ENCODE measurements at regions not wholly inside any gene's neighbourhood (a gene's known extent, or its start where the extent isn't known, plus 50 kb on each side); places are given as distances from the start of the nearest gene placed in this dataset.

DNA sequence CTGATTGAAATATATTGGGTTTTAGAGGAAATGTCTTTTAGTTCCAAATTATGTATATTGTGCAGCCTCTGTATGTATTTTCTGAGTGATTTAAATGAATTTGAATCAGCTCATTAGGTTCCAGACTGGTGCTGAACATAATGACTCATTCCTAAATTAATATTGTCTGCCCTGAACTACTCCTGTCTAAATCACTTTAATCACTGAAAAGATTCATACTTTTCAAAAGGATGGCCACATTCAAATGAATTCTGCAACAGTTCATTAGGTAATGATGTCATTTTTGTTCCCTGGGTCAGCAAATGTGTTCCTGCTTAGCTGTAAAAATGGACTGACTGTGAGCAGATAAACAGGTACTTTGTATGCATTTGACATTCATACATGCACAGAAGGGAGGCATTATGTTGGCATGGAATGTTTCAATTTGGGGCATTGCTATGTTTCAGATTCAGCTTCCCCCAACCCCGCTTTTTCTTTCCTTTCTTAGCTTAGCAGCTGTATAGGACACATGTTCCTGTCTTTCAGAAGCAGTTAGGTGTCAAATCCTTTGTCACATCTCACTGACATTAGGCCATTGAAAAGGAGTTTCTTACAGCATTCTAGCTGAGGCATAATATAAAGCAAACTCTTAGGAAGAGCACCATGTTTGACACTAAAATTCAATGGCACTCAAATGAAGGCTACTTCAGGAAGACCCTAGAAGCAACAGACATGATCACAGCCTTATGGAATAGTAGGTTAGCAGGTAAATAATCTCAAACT, 318.5 kb upstream of the ARPP21 start:
- TF ChIP-seq, protein P1, sequence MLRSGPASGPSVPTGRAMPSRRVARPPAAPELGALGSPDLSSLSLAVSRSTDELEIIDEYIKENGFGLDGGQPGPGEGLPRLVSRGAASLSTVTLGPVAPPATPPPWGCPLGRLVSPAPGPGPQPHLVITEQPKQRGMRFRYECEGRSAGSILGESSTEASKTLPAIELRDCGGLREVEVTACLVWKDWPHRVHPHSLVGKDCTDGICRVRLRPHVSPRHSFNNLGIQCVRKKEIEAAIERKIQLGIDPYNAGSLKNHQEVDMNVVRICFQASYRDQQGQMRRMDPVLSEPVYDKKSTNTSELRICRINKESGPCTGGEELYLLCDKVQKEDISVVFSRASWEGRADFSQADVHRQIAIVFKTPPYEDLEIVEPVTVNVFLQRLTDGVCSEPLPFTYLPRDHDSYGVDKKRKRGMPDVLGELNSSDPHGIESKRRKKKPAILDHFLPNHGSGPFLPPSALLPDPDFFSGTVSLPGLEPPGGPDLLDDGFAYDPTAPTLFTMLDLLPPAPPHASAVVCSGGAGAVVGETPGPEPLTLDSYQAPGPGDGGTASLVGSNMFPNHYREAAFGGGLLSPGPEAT (IDR thresholded peaks at IDR 0.05; ENCODE audit: low read depth): no peak
- no peak for TF ChIP-seq CBX5 (IDR thresholded peaks at IDR 0.05; ENCODE audit: low read depth)
- TF ChIP-seq, protein P2, sequence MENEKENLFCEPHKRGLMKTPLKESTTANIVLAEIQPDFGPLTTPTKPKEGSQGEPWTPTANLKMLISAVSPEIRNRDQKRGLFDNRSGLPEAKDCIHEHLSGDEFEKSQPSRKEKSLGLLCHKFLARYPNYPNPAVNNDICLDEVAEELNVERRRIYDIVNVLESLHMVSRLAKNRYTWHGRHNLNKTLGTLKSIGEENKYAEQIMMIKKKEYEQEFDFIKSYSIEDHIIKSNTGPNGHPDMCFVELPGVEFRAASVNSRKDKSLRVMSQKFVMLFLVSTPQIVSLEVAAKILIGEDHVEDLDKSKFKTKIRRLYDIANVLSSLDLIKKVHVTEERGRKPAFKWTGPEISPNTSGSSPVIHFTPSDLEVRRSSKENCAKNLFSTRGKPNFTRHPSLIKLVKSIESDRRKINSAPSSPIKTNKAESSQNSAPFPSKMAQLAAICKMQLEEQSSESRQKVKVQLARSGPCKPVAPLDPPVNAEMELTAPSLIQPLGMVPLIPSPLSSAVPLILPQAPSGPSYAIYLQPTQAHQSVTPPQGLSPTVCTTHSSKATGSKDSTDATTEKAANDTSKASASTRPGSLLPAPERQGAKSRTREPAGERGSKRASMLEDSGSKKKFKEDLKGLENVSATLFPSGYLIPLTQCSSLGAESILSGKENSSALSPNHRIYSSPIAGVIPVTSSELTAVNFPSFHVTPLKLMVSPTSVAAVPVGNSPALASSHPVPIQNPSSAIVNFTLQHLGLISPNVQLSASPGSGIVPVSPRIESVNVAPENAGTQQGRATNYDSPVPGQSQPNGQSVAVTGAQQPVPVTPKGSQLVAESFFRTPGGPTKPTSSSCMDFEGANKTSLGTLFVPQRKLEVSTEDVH (IDR thresholded peaks at IDR 0.05; ENCODE audit: low read depth, partially characterized antibody): no peak
- TF ChIP-seq RCOR1 (conservative IDR thresholded peaks at IDR 0.05; ENCODE audit: low read depth, low read length): no peak
- TF ChIP-seq, protein P3, sequence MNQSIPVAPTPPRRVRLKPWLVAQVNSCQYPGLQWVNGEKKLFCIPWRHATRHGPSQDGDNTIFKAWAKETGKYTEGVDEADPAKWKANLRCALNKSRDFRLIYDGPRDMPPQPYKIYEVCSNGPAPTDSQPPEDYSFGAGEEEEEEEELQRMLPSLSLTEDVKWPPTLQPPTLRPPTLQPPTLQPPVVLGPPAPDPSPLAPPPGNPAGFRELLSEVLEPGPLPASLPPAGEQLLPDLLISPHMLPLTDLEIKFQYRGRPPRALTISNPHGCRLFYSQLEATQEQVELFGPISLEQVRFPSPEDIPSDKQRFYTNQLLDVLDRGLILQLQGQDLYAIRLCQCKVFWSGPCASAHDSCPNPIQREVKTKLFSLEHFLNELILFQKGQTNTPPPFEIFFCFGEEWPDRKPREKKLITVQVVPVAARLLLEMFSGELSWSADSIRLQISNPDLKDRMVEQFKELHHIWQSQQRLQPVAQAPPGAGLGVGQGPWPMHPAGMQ (IDR thresholded peaks at IDR 0.05; ENCODE audit: borderline replicate concordance): no peak
- ChIA-PET POLR2A (no interaction called here), RAD21 (ENCODE audit: unreplicated experiment) (no interaction called here)

More for the DNA sequence above, 318.5 kb upstream of the ARPP21 start:
- no TSS peak for BruUV-seq (replicated peaks)
- no peaks in the 10 kb centered on the region for H3K79me2 ChIP-seq (ENCODE audit: control insufficient read depth, insufficient read depth, low read length)
- H3K36me3 ChIP-seq (ENCODE audit: control insufficient read depth in 2 of 2, insufficient read depth in 2 of 2, low read length in 1 of 2): no peaks in the 10 kb centered on the region
- no peaks in the 10 kb centered on the region for H3K27me3 ChIP-seq (replicated peaks in 1 of 2; ENCODE audit: control insufficient read depth in 2 of 2, insufficient read depth in 2 of 2, low read length in 1 of 2)
- 0% methylated on average over 1 of the region's 1 CpG for WGBS (ENCODE audit: insufficient coverage, insufficient replicate concordance, low lambda C conversion rate, missing lambda C conversion rate)
- no peaks in the 10 kb centered on the region for H4K20me1 ChIP-seq (ENCODE audit: control insufficient read depth, insufficient read depth)
- CTCF ChIA-PET: interaction anchor here (0.6 to 2.0 kb wide), 2 partner anchors 16 to 18 kb away, joined by 3 to 4 read pairs; no protein-coding TSS in a partner anchor
- H3K4me2 ChIP-seq (ENCODE audit: control insufficient read depth, insufficient read depth): no peak overlapping the region
- ATAC-seq: no peak
- no peak overlapping the region for H3K27ac ChIP-seq (ENCODE audit: control insufficient read depth, insufficient read depth)
- H3K9ac ChIP-seq (ENCODE audit: control insufficient read depth, insufficient read depth, low read length): no peak overlapping the region
- H2AFZ ChIP-seq (ENCODE audit: control insufficient read depth, low read depth, low read length): no peak overlapping the region
- in situ Hi-C loops (cut with MboI) (no loop called here), intact Hi-C loops (cut with micrococcal nuclease; ENCODE audit: unreplicated experiment) (no loop called here)
- no peaks in the 10 kb centered on the region for H3K4me1 ChIP-seq (ENCODE audit: control insufficient read depth, insufficient read depth, low read length)
- no peak for DNase-seq (ENCODE audit: low read depth, low spot score)
- no peak overlapping the region for H3K4me3 ChIP-seq
- FAIRE-seq: no peak
- H3K9me3 ChIP-seq (replicated peaks; ENCODE audit: control insufficient read depth, insufficient read depth, low read length): no peaks in the 10 kb centered on the region
- SMC1A ChIA-PET (ENCODE audit: uncharacterized antibody, unreplicated experiment): interaction anchor here (0.7 kb wide), 1 partner anchor 74 kb away, joined by 3 read pairs; no protein-coding TSS in a partner anchor
